ENCODE measurements at regions not wholly inside any gene's neighbourhood (a gene's known extent, or its start where the extent isn't known, plus 50 kb on each side); places are given as distances from the start of the nearest gene placed in this dataset.

DNA sequence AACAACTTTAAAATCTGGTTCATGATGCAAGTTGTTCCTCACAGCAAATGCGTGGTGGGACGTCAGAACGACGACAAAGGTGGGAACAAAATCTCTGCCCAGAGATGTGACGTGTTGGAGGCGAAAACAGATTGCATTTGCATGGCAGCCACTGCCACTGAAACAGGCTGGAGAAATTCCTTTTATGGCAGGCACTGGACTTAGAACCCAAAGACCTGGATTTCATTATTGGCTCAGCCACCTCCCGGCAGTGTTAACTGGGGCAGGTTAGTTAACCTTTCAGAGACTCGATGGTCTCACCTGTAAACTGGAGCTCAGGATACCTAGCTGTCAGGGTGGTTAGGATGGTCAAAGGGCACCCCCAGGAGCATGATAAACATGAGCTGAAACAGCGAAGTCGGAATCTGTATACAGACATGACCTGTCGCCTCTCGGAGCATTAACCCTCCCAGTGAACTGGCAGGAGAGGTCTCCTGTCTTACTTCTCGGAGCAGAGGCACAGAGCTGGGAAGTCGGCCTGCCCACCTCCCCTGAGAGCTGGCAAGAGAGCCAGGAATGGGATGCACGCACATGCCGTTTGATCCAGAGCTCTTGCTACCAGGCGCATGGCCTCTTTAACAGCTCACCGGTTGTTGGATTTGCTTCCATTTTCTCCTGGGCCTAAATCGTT is 59.2 kb upstream of the TARBP1 start:
- TF ChIP-seq, protein P1, sequence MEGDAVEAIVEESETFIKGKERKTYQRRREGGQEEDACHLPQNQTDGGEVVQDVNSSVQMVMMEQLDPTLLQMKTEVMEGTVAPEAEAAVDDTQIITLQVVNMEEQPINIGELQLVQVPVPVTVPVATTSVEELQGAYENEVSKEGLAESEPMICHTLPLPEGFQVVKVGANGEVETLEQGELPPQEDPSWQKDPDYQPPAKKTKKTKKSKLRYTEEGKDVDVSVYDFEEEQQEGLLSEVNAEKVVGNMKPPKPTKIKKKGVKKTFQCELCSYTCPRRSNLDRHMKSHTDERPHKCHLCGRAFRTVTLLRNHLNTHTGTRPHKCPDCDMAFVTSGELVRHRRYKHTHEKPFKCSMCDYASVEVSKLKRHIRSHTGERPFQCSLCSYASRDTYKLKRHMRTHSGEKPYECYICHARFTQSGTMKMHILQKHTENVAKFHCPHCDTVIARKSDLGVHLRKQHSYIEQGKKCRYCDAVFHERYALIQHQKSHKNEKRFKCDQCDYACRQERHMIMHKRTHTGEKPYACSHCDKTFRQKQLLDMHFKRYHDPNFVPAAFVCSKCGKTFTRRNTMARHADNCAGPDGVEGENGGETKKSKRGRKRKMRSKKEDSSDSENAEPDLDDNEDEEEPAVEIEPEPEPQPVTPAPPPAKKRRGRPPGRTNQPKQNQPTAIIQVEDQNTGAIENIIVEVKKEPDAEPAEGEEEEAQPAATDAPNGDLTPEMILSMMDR (IDR thresholded peaks at IDR 0.05; ENCODE audit: insufficient read depth, low read length, missing control alignments) = no peak
- H3K4me3 ChIP-seq (ENCODE audit: low read depth, low read length) = no peak overlapping the region
- no peak for DNase-seq (ENCODE audit: low read depth, low spot score)
- CTCF ChIA-PET = interaction anchor here (0.5 kb wide), 1 partner anchor 60 kb away, joined by 3 read pairs; no protein-coding TSS in a partner anchor
- POLR2A ChIA-PET = no interaction called here

DNA sequence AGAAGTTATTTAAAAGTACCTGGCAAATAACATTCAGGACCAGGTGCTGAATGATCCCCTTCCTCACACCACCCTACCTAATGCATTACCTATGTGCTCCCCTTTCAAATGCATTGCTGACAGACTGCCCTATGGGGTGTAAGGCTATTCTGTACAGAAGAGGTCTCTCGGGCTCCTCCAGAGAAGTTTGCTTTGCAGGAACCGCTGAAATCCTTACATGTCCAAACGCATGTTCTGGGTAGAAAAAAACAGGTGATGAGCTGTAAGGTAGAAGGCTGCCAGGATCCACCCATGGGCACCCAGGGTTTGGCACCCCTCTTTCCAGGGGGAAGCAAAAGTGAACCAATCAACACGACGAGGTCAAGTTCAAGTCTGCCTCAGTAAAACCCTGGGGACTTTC is 58.3 kb upstream of the TARBP1 start:
- TF ChIP-seq, protein P1 (IDR thresholded peaks at IDR 0.05; ENCODE audit: insufficient read depth, low read length, missing control alignments) = no peak
- POLR2A ChIA-PET = no interaction called here
- no peak for DNase-seq (ENCODE audit: low read depth, low spot score)
- CTCF ChIA-PET = interaction anchor here (0.9 to 3.9 kb wide), 2 partner anchors 7 to 38 kb away, joined by 3 to 14 read pairs; no protein-coding TSS in a partner anchor
- H3K4me3 ChIP-seq (ENCODE audit: low read depth, low read length) = no peak overlapping the region

DNA sequence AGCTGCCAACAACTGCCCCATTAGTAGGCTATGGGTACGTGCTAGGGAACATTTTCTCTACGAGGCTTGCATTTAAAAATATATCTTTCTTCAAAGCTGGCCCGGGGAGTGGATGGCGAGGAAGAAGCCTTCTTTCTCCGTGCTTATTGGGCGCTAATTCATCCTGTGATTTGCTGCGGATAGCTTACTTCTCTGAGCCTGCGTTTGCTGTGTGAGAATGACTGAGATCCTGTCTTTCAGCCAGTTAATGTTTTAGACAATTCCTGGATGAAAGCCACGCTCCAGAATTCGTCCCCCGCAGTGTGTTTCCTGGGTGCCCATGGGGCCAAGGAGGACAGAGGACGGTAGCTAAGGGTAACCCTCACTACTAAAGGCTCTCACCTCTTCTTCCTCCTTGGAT is 57.8 kb upstream of the TARBP1 start:
- ChIA-PET CTCF (interaction anchor here (0.9 to 3.9 kb wide), 2 partner anchors 8 to 37 kb away, joined by 3 to 14 read pairs; no protein-coding TSS in a partner anchor), POLR2A (no interaction called here)
- H3K4me3 ChIP-seq (ENCODE audit: low read depth, low read length) = no peak overlapping the region

DNA sequence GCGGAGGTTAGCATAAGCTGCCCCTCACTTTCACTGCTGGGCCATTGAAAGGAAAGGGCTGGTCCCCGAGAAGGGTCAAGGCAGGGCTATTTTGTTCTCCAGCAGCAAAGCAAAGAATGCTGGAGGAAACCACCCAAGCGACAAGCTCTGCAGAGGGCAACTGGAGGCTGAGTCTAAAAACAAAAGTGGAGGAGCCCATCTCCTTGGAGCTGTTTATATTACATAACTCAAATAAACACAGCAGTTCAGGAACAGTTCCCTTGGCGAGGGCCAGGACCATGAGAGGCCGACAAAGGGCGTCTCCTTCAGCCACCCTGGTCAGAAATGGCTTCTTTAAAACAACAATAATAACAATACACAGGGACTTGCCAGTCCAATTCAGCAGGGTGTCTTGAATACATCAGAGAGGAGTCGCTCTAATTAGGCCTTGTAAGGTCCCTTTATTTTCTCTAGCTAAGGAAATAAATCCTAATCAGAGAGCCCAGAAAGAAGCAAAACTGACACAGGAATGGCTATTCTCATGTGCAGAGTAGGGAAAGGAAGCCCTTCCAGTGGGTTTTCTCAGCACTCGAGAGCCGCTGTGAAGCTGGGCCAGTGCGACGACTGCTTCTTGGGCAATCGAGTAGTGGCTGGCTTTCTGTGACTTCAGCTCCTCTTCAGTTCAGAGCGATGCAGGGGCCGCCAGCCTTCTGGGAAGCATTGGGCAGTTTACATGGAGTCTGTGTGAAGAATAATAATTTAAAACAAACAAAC is 57.0 kb upstream of the TARBP1 start:
- H3K4me3 ChIP-seq (ENCODE audit: low read depth, low read length) = no peak overlapping the region
- no peak for DNase-seq (ENCODE audit: low read depth, low spot score)
- CTCF ChIA-PET = interaction anchor here (3.9 kb wide), 1 partner anchor 9 kb away, joined by 14 read pairs; no protein-coding TSS in a partner anchor
- TF ChIP-seq, protein P1 (IDR thresholded peaks at IDR 0.05; ENCODE audit: insufficient read depth, low read length, missing control alignments) = no peak
- POLR2A ChIA-PET = no interaction called here

More for the DNA sequence above, 57.8 kb upstream of the TARBP1 start:
- no peak for DNase-seq (ENCODE audit: low read depth, low spot score)
- TF ChIP-seq, protein P1 (IDR thresholded peaks at IDR 0.05; ENCODE audit: insufficient read depth, low read length, missing control alignments) = no peak

DNA sequence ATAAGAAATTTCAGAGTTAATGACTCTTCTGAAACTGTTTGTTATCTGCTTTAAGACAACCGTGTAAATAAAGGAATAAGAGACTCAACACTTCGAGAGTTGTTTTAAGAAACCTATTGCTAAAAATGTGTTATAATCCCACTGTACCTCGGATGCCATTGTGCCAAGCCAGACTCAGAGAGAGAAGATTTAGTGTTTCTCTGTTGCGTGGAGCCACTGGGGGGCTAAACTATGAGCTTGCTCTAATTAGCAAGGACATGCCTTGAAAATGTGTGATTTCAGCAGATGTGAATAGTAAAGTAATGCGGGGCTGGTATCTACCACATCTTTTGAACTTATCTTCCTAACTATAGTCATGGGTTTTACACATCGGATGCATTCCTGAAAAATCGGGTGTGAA is 56.2 kb upstream of the TARBP1 start:
- ChIA-PET CTCF (interaction anchor here (3.9 kb wide), 1 partner anchor 10 kb away, joined by 14 read pairs; no protein-coding TSS in a partner anchor), POLR2A (no interaction called here)
- TF ChIP-seq, protein P1 (IDR thresholded peaks at IDR 0.05; ENCODE audit: insufficient read depth, low read length, missing control alignments) = no peak
- DNase-seq (ENCODE audit: low read depth, low spot score) = no peak
- no peak overlapping the region for H3K4me3 ChIP-seq (ENCODE audit: low read depth, low read length)
